GM19351 (cell line): ENCODE measurements at regions not wholly inside any gene's neighbourhood (a gene's known extent, or its start where the extent isn't known, plus 50 kb on each side); places are given as distances from the start of the nearest gene placed in this dataset.
"Not testable (repeated sequence)": the region's sequence is repeated elsewhere in the genome, so short reads cannot be mapped to it uniquely, and the experiment has no call there.

ENCODE experiments used
- ATAC-seq: cut with Tn5 transposase; IDR thresholded peaks from one replicate; pipeline ENCODE4 v1.9.1; 2021; ENCODE audit warnings: mild to moderate bottlenecking, moderate library complexity; ENCODE audit not compliant: unreplicated experiment

DNA sequence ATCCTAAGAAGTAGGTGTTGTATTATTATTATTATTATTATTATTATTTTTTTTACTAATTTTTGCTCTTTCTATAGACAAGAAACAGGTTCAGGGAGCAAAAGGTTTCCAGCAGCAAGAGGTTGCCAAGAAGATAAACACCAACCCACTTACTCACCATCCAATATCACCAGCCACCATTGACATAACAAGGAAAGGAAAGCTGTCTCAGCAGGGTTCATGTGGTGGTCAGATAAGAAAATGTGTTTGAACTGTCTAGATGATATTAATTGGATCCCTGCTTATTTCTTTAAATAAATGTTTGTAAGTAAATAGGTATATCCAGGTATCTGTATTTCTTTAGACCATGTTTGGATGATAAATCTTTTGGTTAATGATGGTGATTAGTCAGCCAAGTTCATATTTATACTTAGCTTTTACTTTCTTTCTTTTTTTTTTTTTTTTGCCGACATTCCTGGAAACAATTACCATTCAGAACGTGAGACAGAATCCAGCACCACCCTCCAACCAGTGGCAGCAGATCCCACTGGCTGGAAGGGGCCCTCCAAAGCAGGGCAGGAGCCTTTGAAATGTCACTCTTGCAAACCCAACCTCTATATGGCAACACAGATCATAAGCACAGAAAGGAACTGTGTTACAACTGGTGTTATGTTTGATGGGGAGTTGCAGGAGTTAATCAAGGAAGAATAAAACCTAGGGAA is 139.2 kb upstream of the ECI2 start:
- no peak for ATAC-seq

DNA sequence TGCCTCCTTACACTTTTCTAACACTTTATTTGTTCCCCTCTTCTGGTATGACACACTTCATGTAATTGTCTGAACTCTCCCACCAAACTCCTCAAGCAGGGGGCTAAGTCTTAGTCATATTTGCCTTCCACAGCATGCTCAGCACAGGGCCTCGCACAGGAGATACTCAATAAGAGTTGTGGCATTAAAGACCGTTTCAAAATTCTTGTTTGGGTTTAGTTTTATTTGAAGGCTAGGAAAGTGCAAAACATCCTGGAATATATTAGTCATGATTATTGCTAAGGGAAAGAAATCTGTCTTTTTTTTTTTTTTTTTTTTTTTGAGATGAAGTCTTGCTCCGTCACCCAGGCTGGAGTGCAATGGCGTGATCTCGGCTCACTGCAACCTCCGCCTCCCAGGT is 137.6 kb upstream of the ECI2 start:
- no peak for ATAC-seq

DNA sequence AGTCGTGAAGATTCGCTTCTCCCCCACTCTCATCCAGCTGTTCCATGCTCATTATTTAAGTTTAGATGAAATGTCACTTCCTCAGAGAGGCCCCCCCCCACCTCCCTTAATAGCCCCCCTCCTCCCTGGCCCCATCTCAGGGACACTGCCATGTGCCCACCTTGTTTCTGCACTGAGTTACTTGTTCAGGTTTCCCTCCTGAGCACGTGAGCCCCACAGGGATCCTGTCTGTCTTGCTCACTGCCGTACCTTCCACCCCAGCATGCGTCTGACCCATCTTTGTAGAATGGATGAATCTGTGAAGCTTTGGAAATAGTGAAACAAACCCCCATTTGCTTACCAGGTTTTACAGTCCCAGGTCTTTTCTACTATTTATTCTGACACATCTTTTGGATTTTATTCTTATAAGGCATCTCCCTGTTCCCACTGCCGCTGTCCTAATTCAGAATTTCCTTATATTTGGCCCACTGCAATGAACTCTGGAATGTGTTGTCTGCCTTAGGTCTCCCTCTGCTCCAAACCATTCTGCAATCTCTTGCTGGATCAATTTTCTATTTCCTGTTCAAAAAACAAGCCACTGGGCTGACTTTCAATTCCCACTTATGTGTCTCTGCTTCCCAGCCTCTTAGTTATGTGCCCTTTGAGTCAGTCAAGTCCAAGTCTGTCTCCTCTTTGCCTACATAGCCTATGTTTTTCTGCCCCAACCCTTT is 136.5 kb upstream of the ECI2 start:
- no peak for ATAC-seq

DNA sequence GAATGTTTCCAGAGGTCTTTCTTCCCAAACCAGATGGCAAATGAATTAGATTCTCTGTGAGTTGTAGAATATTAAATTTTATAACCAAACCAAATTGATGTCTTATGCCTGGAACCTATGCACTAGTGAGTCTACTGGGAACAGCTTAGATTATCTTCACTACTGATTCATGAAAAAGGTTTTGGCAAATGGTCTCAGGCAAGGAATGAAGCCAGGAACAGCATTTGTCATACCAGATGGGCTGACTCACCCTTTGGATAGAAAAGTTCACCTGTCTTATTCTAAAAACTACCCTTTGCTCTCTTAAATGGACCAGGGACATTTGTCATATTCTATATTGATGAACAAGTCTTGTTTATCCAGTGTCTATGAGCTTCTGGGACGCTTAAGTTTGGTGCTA is 135.4 kb upstream of the ECI2 start:
- ATAC-seq = no peak

DNA sequence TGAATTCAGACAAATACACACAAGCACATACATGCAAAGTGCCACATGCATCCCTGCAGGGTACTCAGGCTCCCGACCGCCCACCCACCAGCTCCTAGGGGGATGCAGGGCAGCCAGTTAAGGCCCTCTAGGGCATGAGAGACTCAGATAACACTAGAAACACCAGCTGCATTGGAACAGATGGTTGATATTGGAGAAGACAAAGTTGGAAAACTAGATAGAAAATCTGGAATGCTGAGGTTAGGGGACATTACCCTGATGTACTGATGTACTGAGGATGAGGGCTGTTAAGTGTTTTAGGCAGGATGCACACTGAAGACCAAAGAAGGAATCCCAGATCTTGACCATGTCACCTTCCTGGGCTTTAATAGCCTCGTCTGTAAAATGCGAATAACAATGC is 134.6 kb upstream of the ECI2 start:
- ATAC-seq = no peak

DNA sequence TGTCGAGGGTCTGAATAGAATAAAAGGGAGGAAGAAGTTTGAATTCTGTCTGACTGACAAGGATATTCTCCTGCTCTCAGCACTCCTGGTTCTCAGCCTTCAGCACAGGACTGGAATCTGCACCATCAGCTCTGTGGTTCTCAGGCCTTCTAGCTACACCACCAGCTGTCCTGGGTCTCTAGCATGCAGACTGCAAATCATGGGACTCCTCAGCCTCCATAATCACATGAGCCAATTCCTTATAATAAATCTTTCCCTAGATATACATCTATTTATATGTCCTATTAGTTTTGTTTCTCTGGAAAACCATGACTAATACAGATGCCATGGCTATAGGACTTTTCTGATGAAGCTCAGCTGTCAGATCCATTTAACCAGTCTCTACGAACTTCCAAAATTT is 132.8 kb upstream of the ECI2 start:
- ATAC-seq = no peak

- ATAC-seq = no peak
Observed at GRCh38 chr6:4265740-4266139, 130.4 kb upstream of the ECI2 start.

DNA sequence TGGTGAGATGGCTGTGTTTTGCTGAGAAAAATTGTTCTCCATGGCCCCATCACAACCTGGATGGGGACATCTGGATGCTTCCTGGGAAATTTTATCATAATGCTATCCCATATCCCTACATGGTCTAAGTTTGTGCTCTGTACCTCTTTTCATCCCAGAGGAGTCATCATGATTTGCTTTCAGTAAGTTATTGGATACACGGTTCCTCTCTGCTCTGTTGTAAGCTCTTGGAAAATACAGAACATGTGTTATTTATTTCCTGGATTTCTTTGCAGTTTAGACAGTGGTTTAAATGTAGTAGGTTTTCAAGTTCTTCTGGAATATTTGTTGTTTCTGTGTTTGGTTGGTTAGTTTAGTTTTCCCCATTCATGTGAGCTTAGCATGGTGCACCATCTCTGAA is 129.2 kb upstream of the ECI2 start:
- no peak for ATAC-seq

- ATAC-seq = no peak
Observed at GRCh38 chr6:4264081-4264480, 128.7 kb upstream of the ECI2 start.

- no peak for ATAC-seq
Observed at GRCh38 chr6:4262526-4262925, 127.2 kb upstream of the ECI2 start.

DNA sequence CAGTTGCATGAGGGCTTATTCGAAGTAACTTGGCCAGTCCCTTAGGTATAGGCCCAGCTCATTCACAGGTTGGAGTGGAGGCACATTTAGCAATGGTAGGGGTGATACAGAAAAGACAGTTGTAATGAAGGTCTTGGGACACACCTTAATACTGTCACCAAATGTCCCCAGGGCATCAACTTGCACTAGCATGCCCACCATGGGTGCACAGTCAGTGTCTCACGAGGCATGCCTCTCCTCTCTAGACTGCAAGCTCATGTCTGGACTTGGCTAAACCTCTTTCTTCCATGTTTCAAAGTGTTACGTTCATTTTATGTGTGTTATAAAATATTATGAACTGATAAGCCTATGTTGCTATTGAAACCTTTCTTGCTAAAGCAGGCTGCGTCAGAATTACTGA is 124.0 kb upstream of the ECI2 start:
- no peak for ATAC-seq

DNA sequence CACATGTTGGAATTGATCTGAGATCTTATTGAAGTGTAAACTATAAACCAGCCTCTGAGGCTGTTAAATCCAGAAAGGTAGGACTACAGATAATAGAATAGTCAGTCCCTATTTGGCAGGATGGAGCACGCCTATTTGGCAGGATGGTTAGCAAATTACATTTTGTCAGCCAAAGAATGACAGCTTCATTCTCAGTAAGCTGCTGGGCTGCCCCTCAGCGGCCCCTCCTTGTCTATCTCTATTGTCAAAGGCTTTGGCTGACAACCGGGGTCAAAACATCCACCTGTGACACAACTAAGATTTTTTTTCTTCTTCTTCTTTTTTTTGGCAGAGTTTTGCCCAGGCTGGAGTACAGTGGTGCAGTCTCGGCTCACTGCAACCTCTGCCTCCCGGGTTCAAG is 123.4 kb upstream of the ECI2 start:
- ATAC-seq = no peak

DNA sequence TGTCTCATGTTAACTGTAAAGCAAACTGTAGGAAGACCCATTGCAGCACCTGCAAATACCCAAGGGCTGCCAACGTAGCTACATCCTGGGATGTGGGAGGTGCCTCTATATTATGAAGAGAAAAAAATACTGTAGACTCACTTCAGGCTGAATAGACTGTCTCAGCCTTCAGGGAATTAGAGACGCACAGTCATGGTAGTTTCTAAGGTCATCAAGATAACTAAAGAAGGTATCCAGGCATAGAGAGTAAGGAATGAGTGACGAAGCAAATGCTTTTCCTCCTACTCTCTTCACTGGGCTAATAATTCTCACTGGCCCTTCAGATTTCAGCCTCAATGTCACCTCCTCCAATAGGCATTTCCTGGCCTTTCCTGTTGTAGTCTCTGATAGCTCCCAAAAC is 121.6 kb upstream of the ECI2 start:
- ATAC-seq = no peak

DNA sequence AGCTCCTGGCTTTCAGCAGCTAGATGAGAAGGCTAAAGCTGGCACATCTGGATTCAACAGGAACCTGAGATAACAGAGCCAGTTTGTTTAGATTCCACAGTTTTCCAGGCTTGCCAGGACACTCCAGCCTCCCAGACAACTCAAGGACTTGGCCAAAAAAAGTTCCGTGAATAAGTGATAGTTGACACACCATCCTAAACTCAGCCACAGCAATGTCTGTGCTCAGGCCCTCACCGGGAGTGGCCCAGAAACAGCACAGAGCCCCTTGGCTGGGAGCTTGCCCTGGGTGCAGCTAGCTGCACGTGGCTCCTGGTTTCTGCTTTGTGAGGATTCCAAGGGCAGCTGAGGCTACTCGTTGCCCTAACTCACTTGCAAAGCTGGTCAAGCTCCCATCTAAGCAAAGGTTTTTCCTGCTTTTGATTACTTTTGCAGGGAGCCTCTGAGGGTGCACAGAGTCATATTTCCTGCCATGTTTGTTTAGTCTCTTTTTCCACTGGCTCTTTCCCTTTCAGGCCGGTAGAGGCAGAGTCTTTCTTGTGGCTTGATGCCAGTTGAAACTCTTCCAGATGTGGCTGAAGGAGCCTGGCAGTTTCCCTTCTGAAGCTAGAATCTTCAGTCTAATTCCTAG is 118.3 kb upstream of the ECI2 start:
- ATAC-seq = no peak

DNA sequence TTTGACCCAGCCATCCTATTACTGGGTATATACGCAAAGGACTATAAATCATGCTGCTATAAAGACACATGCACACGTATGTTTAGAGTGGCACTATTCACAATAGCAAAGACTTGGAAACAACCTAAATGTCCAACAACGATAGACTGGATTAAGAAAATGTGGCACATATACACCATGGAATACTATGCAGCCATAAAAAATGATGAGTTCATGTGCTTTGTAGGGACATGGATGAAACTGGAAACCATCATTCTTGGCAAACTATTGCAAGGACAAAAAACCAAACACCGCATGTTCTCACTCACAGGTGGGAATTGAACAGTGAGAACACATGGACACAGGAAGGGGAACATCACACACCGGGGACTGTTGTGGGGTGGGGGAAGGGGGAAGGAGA is 117.1 kb upstream of the ECI2 start:
- ATAC-seq = not testable (repeated sequence)

DNA sequence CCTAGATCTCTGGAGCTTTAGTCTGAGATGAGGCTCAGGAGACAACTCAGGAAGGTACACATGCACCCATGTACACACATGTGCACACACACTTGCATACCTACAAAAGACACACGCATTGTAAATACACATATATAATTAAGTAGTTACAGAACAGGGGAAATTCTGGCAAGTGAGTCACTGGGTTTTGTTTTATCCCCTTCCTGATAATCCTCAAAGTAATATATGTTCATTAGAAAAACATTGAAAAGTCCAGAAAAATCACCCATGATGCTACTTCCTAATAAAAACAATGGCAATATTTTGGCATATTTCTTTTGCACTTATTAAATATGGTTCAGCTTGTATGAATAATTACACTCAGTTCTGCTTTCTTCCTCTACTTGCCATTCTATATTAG is 115.3 kb upstream of the ECI2 start:
- no peak for ATAC-seq

- not testable (repeated sequence) for ATAC-seq
Observed at GRCh38 chr6:4243832-4244231, 108.5 kb upstream of the ECI2 start.

DNA sequence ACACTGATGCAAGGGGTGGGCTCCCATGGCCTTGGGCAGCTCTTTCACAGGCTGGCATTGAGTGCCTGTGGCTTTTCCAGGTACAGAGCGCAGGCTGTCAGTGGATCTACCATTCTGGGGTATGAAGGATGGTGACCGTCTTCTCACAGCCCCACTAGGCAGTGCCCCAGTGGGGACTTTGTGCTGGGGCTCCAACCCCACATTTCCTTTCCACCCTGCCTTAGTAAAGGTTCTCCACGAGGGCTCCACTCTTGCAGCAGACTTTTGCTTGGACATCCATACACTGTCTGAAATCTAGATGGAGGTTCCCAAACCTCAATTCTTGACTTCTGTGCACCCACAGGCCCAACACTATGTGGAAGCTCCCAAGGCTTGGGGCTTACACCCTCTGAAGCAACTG is 107.9 kb upstream of the ECI2 start:
- no peak for ATAC-seq

GRCh38 chr6:4242601-4243000 is 107.2 kb upstream of the ECI2 start:
- ATAC-seq = no peak

DNA sequence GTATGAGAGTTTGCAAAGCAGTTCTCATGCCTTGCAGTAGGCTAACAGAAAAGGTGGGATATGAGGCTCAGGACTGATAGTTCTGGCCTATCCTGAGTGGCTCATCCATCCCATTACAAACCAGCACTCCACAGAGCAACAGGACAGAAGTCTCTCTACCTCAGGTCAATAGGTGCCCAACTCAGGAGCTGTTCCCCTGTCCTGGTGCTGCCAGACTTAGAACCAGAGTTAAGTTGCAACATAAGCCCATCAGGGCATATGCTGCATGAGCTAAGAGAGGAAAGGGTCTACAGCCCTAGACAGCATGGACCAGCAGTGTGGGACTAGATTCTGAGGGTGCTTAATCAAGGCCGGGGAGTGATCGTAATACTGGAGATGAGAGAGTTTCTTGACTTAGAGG is 104.8 kb upstream of the ECI2 start:
- ATAC-seq = no peak

DNA sequence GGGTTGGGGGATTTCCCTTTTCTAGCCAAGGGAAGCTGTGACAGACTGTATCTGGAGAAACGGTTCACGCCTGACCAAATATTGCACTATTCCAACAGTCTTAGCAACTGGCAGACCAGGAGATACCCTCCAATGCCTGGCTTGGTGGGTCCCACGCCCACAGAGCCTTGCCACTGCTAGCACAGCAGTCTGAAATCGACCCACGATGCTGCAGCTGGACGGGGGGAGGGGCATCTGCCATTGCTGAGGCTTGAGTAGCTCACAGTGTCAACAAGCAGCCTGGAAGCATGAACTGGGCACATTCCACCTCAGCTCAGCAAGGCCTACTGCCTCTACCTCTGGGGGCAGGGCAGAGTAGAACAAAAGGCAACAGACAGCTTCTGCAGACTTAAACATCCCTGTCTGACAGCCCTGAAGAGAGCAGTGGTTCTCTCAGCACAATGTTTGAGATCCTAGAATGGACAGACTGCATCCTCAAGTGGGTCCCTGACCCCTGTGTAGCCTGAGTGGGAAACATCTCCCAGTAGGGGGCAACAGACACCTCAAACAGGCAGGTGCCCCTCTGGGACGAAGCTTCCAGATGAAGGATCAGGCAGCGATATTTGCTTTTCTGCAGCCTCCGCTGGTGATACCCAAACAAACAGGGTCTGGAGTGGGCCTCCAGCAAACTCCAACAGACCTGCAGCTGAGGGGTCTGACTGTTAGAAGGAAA is 89.9 kb upstream of the ECI2 start:
- no peak for ATAC-seq
